Endodermal cell (in vitro differentiated cells): ENCODE measurements at regions not wholly inside any gene's neighbourhood (a gene's known extent, or its start where the extent isn't known, plus 50 kb on each side); places are given as distances from the start of the nearest gene placed in this dataset.
"Not testable (repeated sequence)": the region's sequence is repeated elsewhere in the genome, so short reads cannot be mapped to it uniquely, and the experiment has no call there.

ENCODE experiments used
- DNase-seq: peaks from one replicate; pipeline ENCODE4 v3.0.0-alpha.2; 2017
- H3K27ac ChIP-seq: 2 replicates; pipeline ENCODE4 v1.5.1; 2013; ENCODE audit warnings: mild to moderate bottlenecking, low read depth, low read length, moderate library complexity
- H3K27me3 ChIP-seq: 2 replicates; pipeline ENCODE4 v1.6.1; 2013; ENCODE audit warnings: mild to moderate bottlenecking, low read length, moderate library complexity; ENCODE audit not compliant: insufficient read depth, control insufficient read depth, poor library complexity, severe bottlenecking
- H3K36me3 ChIP-seq: 2 replicates; pipeline ENCODE4 v1.7.0; 2013; ENCODE audit warnings: mild to moderate bottlenecking, low read length, moderate library complexity; ENCODE audit not compliant: control insufficient read depth, insufficient read depth
- H3K4me1 ChIP-seq: one replicate; pipeline ENCODE4 v1.7.0; 2013; ENCODE audit warnings: low read length; ENCODE audit not compliant: control insufficient read depth, insufficient read depth
- H3K4me3 ChIP-seq: 2 replicates; pipeline ENCODE4 v1.5.1; 2013; ENCODE audit warnings: mild to moderate bottlenecking, low read length, moderate library complexity
- H3K9ac ChIP-seq: 2 replicates; pipeline ENCODE4 v1.6.1; 2013; ENCODE audit warnings: mild to moderate bottlenecking, low read length, moderate library complexity; ENCODE audit not compliant: poor library complexity, severe bottlenecking; ENCODE audit errors: extremely low read depth
- H3K9me3 ChIP-seq: 2 replicates; pipeline ENCODE4 v1.6.1; 2013; ENCODE audit warnings: mild to moderate bottlenecking, low read length, moderate library complexity; ENCODE audit not compliant: control insufficient read depth
- H3K27ac Mint-ChIP-seq: 2 replicates; pipeline ENCODE4 v1.8.0; 2020; ENCODE audit warnings: mixed read lengths
- H3K27me3 Mint-ChIP-seq: 2 replicates; pipeline ENCODE4 v1.8.0; 2021; ENCODE audit warnings: mild to moderate bottlenecking, mixed read lengths; ENCODE audit not compliant: insufficient read depth
- H3K36me3 Mint-ChIP-seq: 2 replicates; pipeline ENCODE4 v1.8.0; 2020; ENCODE audit warnings: low read depth, mixed read lengths
- H3K4me1 Mint-ChIP-seq: 2 replicates; pipeline ENCODE4 v1.8.0; 2020; ENCODE audit warnings: mixed read lengths
- H3K4me3 Mint-ChIP-seq: 2 replicates; pipeline ENCODE4 v1.8.0; 2020; ENCODE audit warnings: mild to moderate bottlenecking, moderate library complexity, mixed read lengths
- H3K9me3 Mint-ChIP-seq: 2 replicates; pipeline ENCODE4 v1.8.0; 2020; ENCODE audit warnings: mild to moderate bottlenecking, mixed read lengths
- CTCF ChIP-seq: fragments of 200-600 bp; sonication (generic); conservative IDR thresholded peaks from 2 replicates; pipeline ENCODE4 v1.5.0; 2021; ENCODE audit warnings: antibody characterized with exemption, mild to moderate bottlenecking
- WGBS, 2 experiments: methylation state at CpG; one replicate each; pipeline versions ENCODE4 v1.1.5 to v1.1.7; 2013; ENCODE audit warnings: missing lambda C conversion rate in 2 of 2, mixed read lengths in 1 of 2; ENCODE audit not compliant: insufficient coverage in 1 of 2, insufficient read length in 1 of 2; 5-methylcytosine and 5-hydroxymethylcytosine counted together

DNA sequence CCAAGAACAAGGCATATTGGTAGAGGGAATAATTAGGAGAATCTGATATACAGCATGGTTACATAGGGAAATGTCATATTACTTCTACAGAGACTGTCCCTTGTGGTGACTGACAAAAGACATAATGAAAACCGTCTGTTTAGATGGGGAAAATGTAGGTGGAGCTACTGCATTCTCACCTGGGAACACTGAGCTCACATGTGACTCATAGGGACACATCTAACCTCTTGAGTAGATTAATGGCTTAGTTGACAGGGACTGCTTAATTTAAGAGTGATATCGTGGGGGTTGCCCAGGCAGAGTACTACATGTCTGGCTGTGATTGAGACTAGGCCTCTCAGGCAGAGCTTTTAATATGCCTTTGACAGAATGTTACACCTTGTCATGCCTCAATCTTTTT is 235.3 kb upstream of the ZFP64 start:
- WGBS, 2 experiments: 72 to 77% methylated on average over 2 of the region's 2 CpGs
- H3K36me3 Mint-ChIP-seq: no peaks in the 10 kb centered on the region
- TF ChIP-seq CTCF: no peak
- no peak overlapping the region for H3K27ac ChIP-seq
- H3K36me3 ChIP-seq: no peaks in the 10 kb centered on the region
- no peak for DNase-seq
- peaks cover 2% of the 10 kb centered on the region for H3K27me3 Mint-ChIP-seq
- no peaks in the 10 kb centered on the region for H3K4me1 ChIP-seq
- H3K27me3 ChIP-seq: no peaks in the 10 kb centered on the region
- peaks cover 9% of the 10 kb centered on the region for H3K9me3 Mint-ChIP-seq
- H3K9ac ChIP-seq: no peak overlapping the region
- H3K4me3 ChIP-seq: no peak overlapping the region
- no peak overlapping the region for H3K27ac Mint-ChIP-seq
- peaks cover 9% of the 10 kb centered on the region for H3K9me3 ChIP-seq
- H3K4me1 Mint-ChIP-seq: no peaks in the 10 kb centered on the region
- no peak overlapping the region for H3K4me3 Mint-ChIP-seq

- no peak for DNase-seq
- Mint-ChIP-seq H3K9me3 (peaks cover 9% of the 10 kb centered on the region), H3K27ac (no peak overlapping the region), H3K4me1 (no peaks in the 10 kb centered on the region), H3K36me3 (no peaks in the 10 kb centered on the region), H3K27me3 (peaks cover 2% of the 10 kb centered on the region), H3K4me3 (no peak overlapping the region)
- WGBS, 2 experiments: 85 to 100% methylated on average over 2 to 3 of the region's 5 CpGs
- no peak overlapping the region for H3K27ac ChIP-seq
- H3K36me3 ChIP-seq: no peaks in the 10 kb centered on the region
- peaks cover 9% of the 10 kb centered on the region for H3K9me3 ChIP-seq
- no peak for TF ChIP-seq CTCF
- H3K4me3 ChIP-seq: no peak overlapping the region
- no peak overlapping the region for H3K9ac ChIP-seq
- H3K27me3 ChIP-seq: no peaks in the 10 kb centered on the region
- no peaks in the 10 kb centered on the region for H3K4me1 ChIP-seq
Observed at GRCh38 chr20:52425701-52426100, 234.1 kb upstream of the ZFP64 start.

DNA sequence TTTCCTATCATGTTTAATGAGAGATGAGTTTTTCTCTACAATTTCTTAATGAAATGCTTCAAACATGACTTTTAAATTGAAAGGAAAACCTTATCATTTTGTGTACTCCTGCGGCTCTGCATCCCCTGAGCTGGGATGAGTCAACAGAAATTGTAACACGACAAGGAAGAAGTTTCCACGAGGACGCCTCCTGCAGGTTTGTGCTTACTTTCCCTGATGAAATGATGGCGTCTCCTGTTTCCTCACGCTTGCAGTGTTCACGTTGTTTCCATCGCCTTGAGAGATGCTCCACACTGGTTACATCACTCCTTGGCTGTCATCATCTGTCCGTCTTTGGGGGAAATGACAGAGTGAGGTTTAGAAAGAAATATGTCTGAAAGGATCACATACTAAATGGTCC is 233.7 kb upstream of the ZFP64 start:
- Mint-ChIP-seq H3K27ac (no peak overlapping the region), H3K4me1 (no peaks in the 10 kb centered on the region), H3K9me3 (peaks cover 9% of the 10 kb centered on the region), H3K36me3 (no peaks in the 10 kb centered on the region), H3K27me3 (peaks cover 2% of the 10 kb centered on the region), H3K4me3 (no peak overlapping the region)
- Histone ChIP-seq H3K36me3 (no peaks in the 10 kb centered on the region), H3K27ac (no peak overlapping the region), H3K9ac (no peak overlapping the region), H3K9me3 (peaks cover 9% of the 10 kb centered on the region), H3K27me3 (no peaks in the 10 kb centered on the region), H3K4me3 (no peak overlapping the region), H3K4me1 (no peaks in the 10 kb centered on the region)
- WGBS, 2 experiments: 74 to 78% methylated on average over 8 to 9 of the region's 9 CpGs
- no peak for TF ChIP-seq CTCF
- no peak for DNase-seq

- not testable (repeated sequence) for H3K27ac ChIP-seq, H3K4me3 Mint-ChIP-seq
- 85 to 90% methylated on average over 2 to 4 of the region's 6 CpGs for WGBS, 2 experiments
Observed at GRCh38 chr20:52424357-52424942, 232.9 kb upstream of the ZFP64 start.

DNA sequence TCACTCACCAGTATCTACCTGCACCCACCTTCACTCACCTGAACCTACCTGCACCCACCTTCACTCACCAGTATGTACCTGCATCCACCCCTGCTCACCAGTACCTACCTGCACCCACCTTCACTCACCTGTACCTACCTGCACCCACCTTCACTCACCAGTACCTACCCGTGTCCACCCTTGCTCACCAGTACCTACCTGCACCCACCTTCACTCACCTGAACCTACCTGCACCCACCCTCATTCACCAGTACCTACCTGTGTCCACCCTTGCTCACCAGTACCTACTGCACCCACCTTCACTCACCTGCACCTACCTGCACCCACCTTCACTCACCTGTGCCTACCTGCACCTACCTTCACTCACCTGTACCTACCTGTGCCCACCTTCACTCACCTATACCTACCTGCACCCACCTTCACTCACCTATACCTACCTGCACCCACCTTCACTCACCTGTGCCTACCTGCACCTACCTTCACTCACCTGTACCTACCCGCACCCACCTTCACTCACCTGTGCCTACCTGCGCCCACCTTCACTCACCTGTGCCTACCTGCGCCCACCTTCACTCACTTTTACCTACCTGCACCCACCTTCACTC is 232.1 kb upstream of the ZFP64 start:
- not testable (repeated sequence) for H3K9me3 ChIP-seq, H3K27me3 Mint-ChIP-seq, H3K4me1 ChIP-seq, DNase-seq, H3K27ac Mint-ChIP-seq, H3K4me3 ChIP-seq, H3K27me3 ChIP-seq, H3K9me3 Mint-ChIP-seq, H3K27ac ChIP-seq, H3K36me3 ChIP-seq, H3K4me1 Mint-ChIP-seq, H3K36me3 Mint-ChIP-seq, H3K4me3 Mint-ChIP-seq, H3K9ac ChIP-seq
- 50 to 79% methylated on average over 1 to 4 of the region's 4 CpGs for WGBS, 2 experiments

More at GRCh38 chr20:52424357-52424942, 232.9 kb upstream of the ZFP64 start:
- H3K27me3 Mint-ChIP-seq, H3K4me1 Mint-ChIP-seq, H3K27ac Mint-ChIP-seq, H3K9me3 ChIP-seq, H3K36me3 ChIP-seq, H3K36me3 Mint-ChIP-seq, H3K9me3 Mint-ChIP-seq, H3K4me3 ChIP-seq, H3K9ac ChIP-seq, H3K4me1 ChIP-seq, DNase-seq, H3K27me3 ChIP-seq: not testable (repeated sequence)
